ENCODE measurements at regions not wholly inside any gene's neighbourhood (a gene's known extent, or its start where the extent isn't known, plus 50 kb on each side); places are given as distances from the start of the nearest gene placed in this dataset.

GRCh38 chr21:28229814-28230213 lies 762.9 kb downstream of the LTN1 start:
- TF ChIP-seq, protein P1, sequence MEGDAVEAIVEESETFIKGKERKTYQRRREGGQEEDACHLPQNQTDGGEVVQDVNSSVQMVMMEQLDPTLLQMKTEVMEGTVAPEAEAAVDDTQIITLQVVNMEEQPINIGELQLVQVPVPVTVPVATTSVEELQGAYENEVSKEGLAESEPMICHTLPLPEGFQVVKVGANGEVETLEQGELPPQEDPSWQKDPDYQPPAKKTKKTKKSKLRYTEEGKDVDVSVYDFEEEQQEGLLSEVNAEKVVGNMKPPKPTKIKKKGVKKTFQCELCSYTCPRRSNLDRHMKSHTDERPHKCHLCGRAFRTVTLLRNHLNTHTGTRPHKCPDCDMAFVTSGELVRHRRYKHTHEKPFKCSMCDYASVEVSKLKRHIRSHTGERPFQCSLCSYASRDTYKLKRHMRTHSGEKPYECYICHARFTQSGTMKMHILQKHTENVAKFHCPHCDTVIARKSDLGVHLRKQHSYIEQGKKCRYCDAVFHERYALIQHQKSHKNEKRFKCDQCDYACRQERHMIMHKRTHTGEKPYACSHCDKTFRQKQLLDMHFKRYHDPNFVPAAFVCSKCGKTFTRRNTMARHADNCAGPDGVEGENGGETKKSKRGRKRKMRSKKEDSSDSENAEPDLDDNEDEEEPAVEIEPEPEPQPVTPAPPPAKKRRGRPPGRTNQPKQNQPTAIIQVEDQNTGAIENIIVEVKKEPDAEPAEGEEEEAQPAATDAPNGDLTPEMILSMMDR (IDR thresholded peaks at IDR 0.05; ENCODE audit: insufficient read depth, missing control alignments): no peak

DNA sequence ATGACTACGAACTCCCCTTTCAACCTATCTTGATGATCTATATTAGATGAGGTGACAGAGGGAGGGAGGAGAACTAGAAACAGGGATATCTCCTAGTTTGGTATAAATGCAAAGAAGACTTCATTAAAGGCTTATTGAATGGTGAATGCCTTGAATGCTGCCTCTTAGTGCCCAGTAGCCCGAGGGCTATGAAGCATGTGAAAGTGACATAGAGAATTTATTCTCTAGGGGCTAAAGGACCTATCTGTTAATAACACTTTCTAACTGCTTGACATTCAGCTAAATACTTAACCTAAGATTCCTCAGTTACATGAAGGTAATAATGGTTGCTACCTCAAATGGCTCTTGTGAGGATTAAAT lies 764.1 kb downstream of the LTN1 start:
- TF ChIP-seq, protein P1 (IDR thresholded peaks at IDR 0.05; ENCODE audit: insufficient read depth, missing control alignments): no peak
- no peak for DNase-seq (ENCODE audit: insufficient read length, low spot score)
- no peak for FAIRE-seq

More at GRCh38 chr21:28229814-28230213, 762.9 kb downstream of the LTN1 start:
- DNase-seq (ENCODE audit: insufficient read length, low spot score) (no peak), FAIRE-seq (no peak)

DNA sequence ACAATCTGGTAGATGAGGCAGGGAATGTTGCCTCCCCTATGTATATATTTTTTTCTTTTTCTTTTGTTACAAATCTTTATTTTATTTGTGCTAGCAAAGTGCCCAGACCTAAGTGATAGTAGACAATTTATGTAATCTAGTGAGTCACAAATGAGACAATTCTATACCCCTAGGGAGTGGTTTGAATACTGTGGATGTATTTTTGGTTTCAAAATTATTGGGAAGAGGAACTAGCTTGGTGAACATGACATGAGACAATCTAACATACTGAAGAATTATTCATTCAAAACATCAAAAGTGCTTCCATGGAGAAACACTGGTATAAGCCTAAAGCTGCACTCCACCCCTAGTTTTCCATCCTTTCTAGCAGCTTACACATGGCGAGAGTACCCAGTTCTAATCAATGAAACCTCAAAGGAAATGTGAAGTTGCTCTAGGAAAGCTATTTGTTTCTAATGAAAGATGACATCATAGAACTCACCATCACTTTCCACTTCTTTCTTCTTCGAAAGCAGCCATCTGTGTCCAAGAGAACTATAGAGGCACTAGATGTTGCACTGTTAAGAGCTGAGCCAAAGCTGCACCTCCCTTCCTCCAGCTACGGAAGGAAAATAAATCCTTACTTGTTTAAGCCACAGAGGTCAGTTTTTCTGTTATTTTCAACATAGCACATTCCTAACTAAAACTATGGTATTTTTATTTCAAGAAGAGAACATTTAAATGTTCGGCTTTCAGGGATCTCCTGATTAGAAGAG lies 764.6 kb downstream of the LTN1 start:
- FAIRE-seq (no peak), DNase-seq (ENCODE audit: insufficient read length, low spot score) (no peak)
- TF ChIP-seq, protein P1 (IDR thresholded peaks at IDR 0.05; ENCODE audit: insufficient read depth, missing control alignments): no peak

- DNase-seq (ENCODE audit: insufficient read length, low spot score) (no peak), FAIRE-seq (no peak)
- TF ChIP-seq, protein P1 (IDR thresholded peaks at IDR 0.05; ENCODE audit: insufficient read depth, missing control alignments): no peak
Measured at GRCh38 chr21:28226563-28226962, 766.1 kb downstream of the LTN1 start.

- DNase-seq (ENCODE audit: insufficient read length, low spot score) (no peak), FAIRE-seq (no peak)
- TF ChIP-seq, protein P1 (IDR thresholded peaks at IDR 0.05; ENCODE audit: insufficient read depth, missing control alignments): no peak
Measured at GRCh38 chr21:28224191-28224726, 768.4 kb downstream of the LTN1 start.

- no peak for DNase-seq (ENCODE audit: insufficient read length, low spot score)
- TF ChIP-seq, protein P1 (IDR thresholded peaks at IDR 0.05; ENCODE audit: insufficient read depth, missing control alignments): no peak
- no peak for FAIRE-seq
Measured at GRCh38 chr21:28221984-28222383, 770.7 kb downstream of the LTN1 start.

DNA sequence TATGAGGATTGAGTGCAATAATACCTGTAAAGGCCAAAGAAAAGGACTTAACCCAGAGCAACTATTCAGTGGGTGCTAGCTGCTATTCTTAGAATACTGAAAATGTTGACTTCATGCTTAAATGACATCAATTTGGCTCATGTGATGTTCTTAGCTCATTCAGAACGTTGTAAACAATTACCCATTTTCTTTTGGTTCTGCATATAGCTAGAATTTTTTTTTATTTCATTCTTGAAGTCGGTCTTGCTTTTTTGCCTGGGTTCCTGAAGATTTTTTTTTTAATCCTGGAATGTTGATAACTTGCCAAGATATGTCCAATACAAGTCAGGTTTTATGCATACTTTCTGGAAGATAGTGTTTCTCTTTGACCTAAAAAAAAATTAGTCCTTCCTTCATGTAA lies 772.0 kb downstream of the LTN1 start:
- DNase-seq (ENCODE audit: insufficient read length, low spot score) (no peak), FAIRE-seq (no peak)
- TF ChIP-seq, protein P1 (IDR thresholded peaks at IDR 0.05; ENCODE audit: insufficient read depth, missing control alignments): no peak

All from D721Med (cell line).